ENCODE measurements at regions not wholly inside any gene's neighbourhood (a gene's known extent, or its start where the extent isn't known, plus 50 kb on each side); places are given as distances from the start of the nearest gene placed in this dataset.

DNA sequence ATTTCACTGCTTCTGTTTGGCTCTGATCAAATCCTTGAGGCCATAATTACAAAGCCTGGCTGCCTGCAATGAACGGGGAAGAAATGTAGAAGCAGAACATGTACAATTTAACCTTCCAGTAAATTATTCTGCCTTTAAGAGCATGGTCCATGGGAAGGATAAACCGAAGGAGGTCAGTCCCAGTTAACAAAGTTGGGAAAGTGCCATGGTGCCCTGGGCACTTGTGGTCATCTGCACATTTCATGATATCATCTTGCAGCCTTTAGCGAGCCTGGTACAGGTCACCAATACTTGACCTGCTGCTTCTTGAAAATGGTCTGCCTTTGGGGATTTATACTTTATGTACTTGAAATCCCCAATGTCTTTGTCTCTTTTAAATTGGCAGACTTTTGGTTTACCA, 175.9 kb upstream of the KITLG start:
- Histone ChIP-seq H3K4me2 (ENCODE audit: low read length) (no peak overlapping the region), H3K27me3 (ENCODE audit: control insufficient read depth, low read length) (no peaks in the 10 kb centered on the region), H4K20me1 (ENCODE audit: control insufficient read depth, insufficient read depth, low read depth, low read length) (no peaks in the 10 kb centered on the region), H3K36me3 (ENCODE audit: control insufficient read depth, low read length) (no peaks in the 10 kb centered on the region), H3K4me3 (ENCODE audit: low read length) (no peak overlapping the region), H3K27ac (ENCODE audit: low read depth, low read length) (no peak overlapping the region), H3K9me2 (replicated peaks; ENCODE audit: control insufficient read depth, low read length) (no peaks in the 10 kb centered on the region), H3K4me1 (ENCODE audit: control insufficient read depth, low read length) (no peaks in the 10 kb centered on the region), H3K79me2 (ENCODE audit: control insufficient read depth, low read length) (no peaks in the 10 kb centered on the region), H3K9me3 (ENCODE audit: control insufficient read depth, insufficient read depth, low read length) (no peaks in the 10 kb centered on the region), H3F3A (ENCODE audit: control insufficient read depth, insufficient read depth) (no peaks in the 10 kb centered on the region)
- TF ChIP-seq EZH2phosphoT487 (IDR thresholded peaks at IDR 0.05; ENCODE audit: borderline replicate concordance, low read length): no peak
- TF ChIP-seq, protein P1, sequence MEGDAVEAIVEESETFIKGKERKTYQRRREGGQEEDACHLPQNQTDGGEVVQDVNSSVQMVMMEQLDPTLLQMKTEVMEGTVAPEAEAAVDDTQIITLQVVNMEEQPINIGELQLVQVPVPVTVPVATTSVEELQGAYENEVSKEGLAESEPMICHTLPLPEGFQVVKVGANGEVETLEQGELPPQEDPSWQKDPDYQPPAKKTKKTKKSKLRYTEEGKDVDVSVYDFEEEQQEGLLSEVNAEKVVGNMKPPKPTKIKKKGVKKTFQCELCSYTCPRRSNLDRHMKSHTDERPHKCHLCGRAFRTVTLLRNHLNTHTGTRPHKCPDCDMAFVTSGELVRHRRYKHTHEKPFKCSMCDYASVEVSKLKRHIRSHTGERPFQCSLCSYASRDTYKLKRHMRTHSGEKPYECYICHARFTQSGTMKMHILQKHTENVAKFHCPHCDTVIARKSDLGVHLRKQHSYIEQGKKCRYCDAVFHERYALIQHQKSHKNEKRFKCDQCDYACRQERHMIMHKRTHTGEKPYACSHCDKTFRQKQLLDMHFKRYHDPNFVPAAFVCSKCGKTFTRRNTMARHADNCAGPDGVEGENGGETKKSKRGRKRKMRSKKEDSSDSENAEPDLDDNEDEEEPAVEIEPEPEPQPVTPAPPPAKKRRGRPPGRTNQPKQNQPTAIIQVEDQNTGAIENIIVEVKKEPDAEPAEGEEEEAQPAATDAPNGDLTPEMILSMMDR (IDR thresholded peaks at IDR 0.05; ENCODE audit: low read depth, low read length, poor library complexity, severe bottlenecking): no peak

DNA sequence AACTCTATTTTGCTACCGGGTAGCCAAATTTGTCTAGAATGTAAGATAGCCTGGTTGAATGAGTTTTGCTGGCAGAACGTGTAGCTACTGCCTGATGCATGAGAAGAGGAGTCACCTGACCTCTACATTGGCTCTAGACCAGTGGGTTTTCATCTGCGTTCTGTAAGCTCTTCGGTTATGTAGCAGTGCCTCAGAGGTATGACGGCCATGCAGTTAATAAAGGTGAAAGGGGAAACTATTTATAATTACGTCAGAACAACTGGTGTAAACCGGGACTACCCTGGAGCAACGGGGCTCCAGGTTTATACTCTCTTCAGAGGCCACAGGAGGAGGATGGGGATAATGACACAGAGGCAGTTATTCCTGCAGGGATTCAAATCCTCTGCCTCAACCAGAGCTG, 173.4 kb upstream of the KITLG start:
- H3K4me3 ChIP-seq (ENCODE audit: low read length): no peak overlapping the region
- no peaks in the 10 kb centered on the region for H3K36me3 ChIP-seq (ENCODE audit: control insufficient read depth, low read length)
- no peaks in the 10 kb centered on the region for H4K20me1 ChIP-seq (ENCODE audit: control insufficient read depth, insufficient read depth, low read depth, low read length)
- no peaks in the 10 kb centered on the region for H3K9me2 ChIP-seq (replicated peaks; ENCODE audit: control insufficient read depth, low read length)
- H3K27me3 ChIP-seq (ENCODE audit: control insufficient read depth, low read length): no peaks in the 10 kb centered on the region
- no peak overlapping the region for H3K4me2 ChIP-seq (ENCODE audit: low read length)
- no peaks in the 10 kb centered on the region for H3F3A ChIP-seq (ENCODE audit: control insufficient read depth, insufficient read depth)
- no peaks in the 10 kb centered on the region for H3K79me2 ChIP-seq (ENCODE audit: control insufficient read depth, low read length)
- no peak for TF ChIP-seq EZH2phosphoT487 (IDR thresholded peaks at IDR 0.05; ENCODE audit: borderline replicate concordance, low read length)
- TF ChIP-seq, protein P1 (IDR thresholded peaks at IDR 0.05; ENCODE audit: low read depth, low read length, poor library complexity, severe bottlenecking): no peak
- no peaks in the 10 kb centered on the region for H3K4me1 ChIP-seq (ENCODE audit: control insufficient read depth, low read length)
- no peak overlapping the region for H3K27ac ChIP-seq (ENCODE audit: low read depth, low read length)
- no peaks in the 10 kb centered on the region for H3K9me3 ChIP-seq (ENCODE audit: control insufficient read depth, insufficient read depth, low read length)

DNA sequence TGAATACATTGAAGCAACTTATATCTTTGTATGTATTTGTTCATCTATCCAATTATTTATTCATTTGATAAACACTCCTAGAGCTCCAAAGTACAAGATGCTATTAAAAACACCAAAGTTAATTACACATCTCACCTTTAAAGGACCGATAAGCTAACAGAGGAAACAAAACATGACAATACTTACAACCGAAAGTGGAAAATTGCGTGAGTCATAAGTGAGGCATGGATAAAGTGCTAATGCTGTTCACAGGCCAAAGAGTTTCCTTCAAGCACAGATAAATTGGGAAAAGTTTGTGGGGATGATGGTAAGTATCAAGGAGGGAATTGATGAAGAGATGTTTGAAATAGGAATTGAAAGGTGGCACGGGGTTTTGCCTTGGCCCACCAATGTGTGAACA, 172.8 kb upstream of the KITLG start:
- Histone ChIP-seq H3K27ac (ENCODE audit: low read depth, low read length) (no peak overlapping the region), H3K79me2 (ENCODE audit: control insufficient read depth, low read length) (no peaks in the 10 kb centered on the region), H3F3A (ENCODE audit: control insufficient read depth, insufficient read depth) (no peaks in the 10 kb centered on the region), H3K9me2 (replicated peaks; ENCODE audit: control insufficient read depth, low read length) (no peaks in the 10 kb centered on the region), H3K4me1 (ENCODE audit: control insufficient read depth, low read length) (no peaks in the 10 kb centered on the region), H3K4me2 (ENCODE audit: low read length) (no peak overlapping the region), H3K27me3 (ENCODE audit: control insufficient read depth, low read length) (no peaks in the 10 kb centered on the region), H3K4me3 (ENCODE audit: low read length) (no peak overlapping the region), H3K9me3 (ENCODE audit: control insufficient read depth, insufficient read depth, low read length) (no peaks in the 10 kb centered on the region), H4K20me1 (ENCODE audit: control insufficient read depth, insufficient read depth, low read depth, low read length) (no peaks in the 10 kb centered on the region), H3K36me3 (ENCODE audit: control insufficient read depth, low read length) (no peaks in the 10 kb centered on the region)
- TF ChIP-seq, protein P1 (IDR thresholded peaks at IDR 0.05; ENCODE audit: low read depth, low read length, poor library complexity, severe bottlenecking): no peak
- no peak for TF ChIP-seq EZH2phosphoT487 (IDR thresholded peaks at IDR 0.05; ENCODE audit: borderline replicate concordance, low read length)

DNA sequence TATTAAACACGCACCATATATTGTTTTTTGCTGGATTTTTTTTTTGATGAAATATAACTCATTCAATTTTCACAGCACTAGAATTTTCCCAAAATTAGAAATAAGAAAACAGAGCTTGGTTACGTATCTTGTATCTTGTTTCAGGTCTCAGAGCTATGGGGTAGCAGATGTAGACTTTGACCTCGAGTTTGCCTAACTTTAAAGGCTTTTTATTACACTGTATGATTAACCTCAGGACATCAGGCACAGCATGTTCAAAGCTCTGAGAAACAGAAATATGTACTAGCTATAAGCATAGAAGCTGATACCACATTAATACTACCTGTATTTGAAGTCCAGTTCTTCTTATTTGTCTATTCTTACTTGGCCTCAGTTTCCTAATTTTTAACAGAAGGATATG, 171.9 kb upstream of the KITLG start:
- Histone ChIP-seq H3K4me1 (ENCODE audit: control insufficient read depth, low read length) (no peaks in the 10 kb centered on the region), H3K9me3 (ENCODE audit: control insufficient read depth, insufficient read depth, low read length) (no peaks in the 10 kb centered on the region), H3K27ac (ENCODE audit: low read depth, low read length) (no peak overlapping the region), H3K27me3 (ENCODE audit: control insufficient read depth, low read length) (no peaks in the 10 kb centered on the region), H3K4me3 (ENCODE audit: low read length) (no peak overlapping the region), H3K36me3 (ENCODE audit: control insufficient read depth, low read length) (no peaks in the 10 kb centered on the region), H4K20me1 (ENCODE audit: control insufficient read depth, insufficient read depth, low read depth, low read length) (no peaks in the 10 kb centered on the region), H3K4me2 (ENCODE audit: low read length) (no peak overlapping the region), H3F3A (ENCODE audit: control insufficient read depth, insufficient read depth) (no peaks in the 10 kb centered on the region), H3K79me2 (ENCODE audit: control insufficient read depth, low read length) (no peaks in the 10 kb centered on the region), H3K9me2 (replicated peaks; ENCODE audit: control insufficient read depth, low read length) (no peaks in the 10 kb centered on the region)
- TF ChIP-seq EZH2phosphoT487 (IDR thresholded peaks at IDR 0.05; ENCODE audit: borderline replicate concordance, low read length): no peak
- TF ChIP-seq, protein P1 (IDR thresholded peaks at IDR 0.05; ENCODE audit: low read depth, low read length, poor library complexity, severe bottlenecking): no peak

Measured in DOHH2 (cell line).